ENCODE measurements at regions not wholly inside any gene's neighbourhood (a gene's known extent, or its start where the extent isn't known, plus 50 kb on each side); places are given as distances from the start of the nearest gene placed in this dataset.

DNA sequence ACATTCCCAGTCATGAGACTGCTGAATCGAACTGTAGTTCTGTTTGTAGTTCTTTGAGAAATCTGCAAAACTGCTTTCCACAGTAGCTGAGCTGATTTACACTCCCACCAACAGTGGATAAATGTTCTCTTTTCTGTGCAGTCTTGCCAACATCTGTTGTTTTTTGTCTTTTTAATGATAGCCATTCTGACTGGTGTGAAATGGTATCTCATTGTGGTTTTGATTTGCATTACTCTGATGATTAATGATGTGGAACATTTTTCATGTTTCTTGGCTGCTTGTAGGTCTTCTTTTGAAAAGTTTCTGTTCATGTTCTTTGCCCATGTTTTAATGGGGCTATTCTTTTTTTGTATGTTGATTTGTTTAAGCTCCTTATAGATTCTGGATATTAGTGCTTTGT lies 187.3 kb upstream of the TLE4 start:
- DNase-seq: no peak
- WGBS, 2 donors: 90% methylated on average over 1 of the region's 1 CpG
- Histone ChIP-seq H3K9me3 (no peaks in the 10 kb centered on the region), H3K4me3 (replicated peaks in 1 of 3) (no peak overlapping the region), H3K4me1 (no peaks in the 10 kb centered on the region), H3K36me3 (no peaks in the 10 kb centered on the region), H3K27ac (no peak overlapping the region), H3K27me3 (no peaks in the 10 kb centered on the region)
- TF ChIP-seq POLR2A (IDR thresholded peaks at IDR 0.05): no peak
- TF ChIP-seq, protein P1, sequence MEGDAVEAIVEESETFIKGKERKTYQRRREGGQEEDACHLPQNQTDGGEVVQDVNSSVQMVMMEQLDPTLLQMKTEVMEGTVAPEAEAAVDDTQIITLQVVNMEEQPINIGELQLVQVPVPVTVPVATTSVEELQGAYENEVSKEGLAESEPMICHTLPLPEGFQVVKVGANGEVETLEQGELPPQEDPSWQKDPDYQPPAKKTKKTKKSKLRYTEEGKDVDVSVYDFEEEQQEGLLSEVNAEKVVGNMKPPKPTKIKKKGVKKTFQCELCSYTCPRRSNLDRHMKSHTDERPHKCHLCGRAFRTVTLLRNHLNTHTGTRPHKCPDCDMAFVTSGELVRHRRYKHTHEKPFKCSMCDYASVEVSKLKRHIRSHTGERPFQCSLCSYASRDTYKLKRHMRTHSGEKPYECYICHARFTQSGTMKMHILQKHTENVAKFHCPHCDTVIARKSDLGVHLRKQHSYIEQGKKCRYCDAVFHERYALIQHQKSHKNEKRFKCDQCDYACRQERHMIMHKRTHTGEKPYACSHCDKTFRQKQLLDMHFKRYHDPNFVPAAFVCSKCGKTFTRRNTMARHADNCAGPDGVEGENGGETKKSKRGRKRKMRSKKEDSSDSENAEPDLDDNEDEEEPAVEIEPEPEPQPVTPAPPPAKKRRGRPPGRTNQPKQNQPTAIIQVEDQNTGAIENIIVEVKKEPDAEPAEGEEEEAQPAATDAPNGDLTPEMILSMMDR (IDR thresholded peaks at IDR 0.05): no peak
- intact Hi-C loops (cut with DNase I): no loop called here

- Histone ChIP-seq H3K4me3 (replicated peaks in 1 of 3) (no peak overlapping the region), H3K9me3 (no peaks in the 10 kb centered on the region), H3K4me1 (no peaks in the 10 kb centered on the region), H3K27me3 (no peaks in the 10 kb centered on the region), H3K27ac (no peak overlapping the region), H3K36me3 (no peaks in the 10 kb centered on the region)
- DNase-seq: no peak
- TF ChIP-seq, protein P1 (IDR thresholded peaks at IDR 0.05): no peak
- no peak for TF ChIP-seq POLR2A (IDR thresholded peaks at IDR 0.05)
- intact Hi-C loops (cut with DNase I): no loop called here
- 83 to 84% methylated on average over 5 of the region's 5 CpGs for WGBS, 2 donors
Measured at GRCh38 chr9:79387101-79387835, 184.5 kb upstream of the TLE4 start.

DNA sequence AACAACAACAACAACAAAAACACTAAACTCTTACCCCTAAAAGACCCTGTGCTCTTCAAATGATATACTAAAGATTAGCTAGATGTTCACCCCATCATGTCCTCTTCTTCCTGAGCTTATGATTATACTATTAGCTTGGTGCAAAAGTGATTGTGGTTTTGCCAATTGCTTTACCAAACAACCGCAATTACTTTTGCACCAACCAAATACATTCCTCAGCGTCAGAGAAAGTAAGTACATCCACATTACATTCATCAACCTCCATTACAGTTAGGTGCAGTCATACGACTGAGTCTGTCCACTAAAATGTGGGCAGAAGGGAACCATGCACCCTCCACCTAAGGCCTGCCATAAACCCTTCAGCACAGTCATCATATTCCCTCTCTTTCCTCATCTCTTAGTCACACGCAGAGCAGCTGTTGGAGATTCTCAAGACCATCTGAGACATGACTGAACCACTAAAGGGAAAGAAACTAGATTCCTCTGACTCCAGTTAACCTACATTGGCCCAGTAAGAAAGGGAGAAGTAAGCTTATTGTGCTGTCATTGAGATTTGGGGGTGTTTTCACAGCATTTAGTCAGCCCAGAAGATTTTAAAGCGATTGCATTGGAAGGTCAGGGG lies 181.6 kb upstream of the TLE4 start:
- intact Hi-C loops (cut with DNase I): no loop called here
- no peaks in the 10 kb centered on the region for H3K36me3 ChIP-seq
- H3K27ac ChIP-seq: no peak overlapping the region
- no peaks in the 10 kb centered on the region for H3K4me1 ChIP-seq
- WGBS, 2 donors: 84 to 89% methylated on average over 5 of the region's 5 CpGs
- no peaks in the 10 kb centered on the region for H3K27me3 ChIP-seq
- no peak for DNase-seq
- no peaks in the 10 kb centered on the region for H3K9me3 ChIP-seq
- H3K4me3 ChIP-seq (replicated peaks in 1 of 3): no peak overlapping the region
- no peak for TF ChIP-seq POLR2A (IDR thresholded peaks at IDR 0.05)
- TF ChIP-seq, protein P1 (IDR thresholded peaks at IDR 0.05): no peak

DNA sequence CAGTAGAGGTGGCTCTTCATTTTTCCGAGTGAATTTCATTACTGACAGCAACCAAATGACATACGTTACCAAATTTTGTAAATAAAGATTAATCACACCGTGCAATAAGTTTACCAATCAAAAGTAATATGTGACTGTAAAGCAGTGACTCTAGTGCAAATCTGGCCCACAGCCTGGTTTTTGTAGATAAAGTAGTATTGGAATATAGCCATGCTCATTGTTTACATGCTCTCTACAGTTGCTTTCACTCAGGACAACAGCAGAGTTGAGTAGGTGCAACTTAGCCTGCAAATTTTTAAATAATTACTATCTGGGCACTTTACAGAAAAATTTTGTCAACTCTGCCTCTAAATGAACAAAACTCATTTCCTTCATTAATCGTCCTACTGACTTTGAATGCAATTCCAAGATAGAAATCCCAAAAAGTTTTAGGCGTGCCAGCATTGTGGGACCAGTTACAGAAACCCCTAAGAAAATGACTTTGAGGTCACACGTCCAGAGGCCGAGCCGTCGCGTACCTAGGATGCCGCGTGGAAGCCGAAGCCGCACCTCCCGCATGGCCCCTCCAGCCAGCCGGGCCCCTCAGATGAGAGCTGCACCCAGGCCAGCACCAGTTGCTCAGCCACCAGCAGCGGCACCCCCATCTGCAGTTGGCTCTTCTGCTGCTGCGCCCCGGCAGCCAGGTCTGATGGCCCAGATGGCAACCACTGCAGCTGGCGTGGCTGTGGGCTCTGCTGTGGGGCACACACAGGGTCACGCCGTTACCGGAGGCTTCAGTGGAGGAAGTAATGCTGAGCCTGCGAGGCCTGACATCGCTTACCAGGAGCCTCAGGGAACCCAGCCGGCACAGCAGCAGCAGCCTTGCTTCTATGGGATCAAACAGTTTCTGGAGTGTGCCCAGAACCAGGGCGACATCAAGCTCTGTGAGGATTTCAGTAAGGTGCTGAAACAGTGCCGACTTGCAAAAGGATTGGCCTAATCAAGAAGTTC lies 180.7 kb upstream of the TLE4 start:
- no peaks in the 10 kb centered on the region for H3K9me3 ChIP-seq
- no peak overlapping the region for H3K27ac ChIP-seq
- no peaks in the 10 kb centered on the region for H3K27me3 ChIP-seq
- H3K36me3 ChIP-seq: no peaks in the 10 kb centered on the region
- H3K4me3 ChIP-seq (replicated peaks in 1 of 3): no peak overlapping the region
- 89 to 93% methylated on average over 17 to 26 of the region's 28 CpGs for WGBS, 2 donors
- no peaks in the 10 kb centered on the region for H3K4me1 ChIP-seq
- intact Hi-C loops (cut with DNase I): no loop called here
- TF ChIP-seq, protein P1 (IDR thresholded peaks at IDR 0.05): no peak
- TF ChIP-seq POLR2A (IDR thresholded peaks at IDR 0.05): no peak
- DNase-seq: no peak

All from thyroid gland (tissue), 4 donors.